ENCODE measurements at regions not wholly inside any gene's neighbourhood (a gene's known extent, or its start where the extent isn't known, plus 50 kb on each side); places are given as distances from the start of the nearest gene placed in this dataset.
"Not testable (repeated sequence)": the region's sequence is repeated elsewhere in the genome, so short reads cannot be mapped to it uniquely, and the experiment has no call there.

DNA sequence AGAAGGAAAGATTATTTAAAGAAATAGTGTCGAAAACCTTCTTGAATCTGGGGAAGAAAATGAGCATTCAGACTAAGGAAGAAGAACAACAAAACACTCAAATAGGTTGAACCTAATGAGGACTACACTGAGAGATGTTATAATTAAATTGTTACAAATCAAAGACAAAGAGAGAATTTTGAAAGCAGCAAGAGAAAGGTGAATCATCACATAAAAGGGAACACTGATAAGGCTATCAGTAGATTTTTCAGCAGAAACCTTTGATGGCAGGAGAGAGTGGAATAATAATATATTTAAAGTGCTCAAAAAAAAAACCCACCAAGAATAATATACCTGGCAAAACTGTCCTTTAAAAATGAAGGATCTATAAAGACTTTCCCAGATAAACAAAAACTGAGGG, 114.9 kb downstream of the AREG start:
- TF ChIP-seq, protein P1, sequence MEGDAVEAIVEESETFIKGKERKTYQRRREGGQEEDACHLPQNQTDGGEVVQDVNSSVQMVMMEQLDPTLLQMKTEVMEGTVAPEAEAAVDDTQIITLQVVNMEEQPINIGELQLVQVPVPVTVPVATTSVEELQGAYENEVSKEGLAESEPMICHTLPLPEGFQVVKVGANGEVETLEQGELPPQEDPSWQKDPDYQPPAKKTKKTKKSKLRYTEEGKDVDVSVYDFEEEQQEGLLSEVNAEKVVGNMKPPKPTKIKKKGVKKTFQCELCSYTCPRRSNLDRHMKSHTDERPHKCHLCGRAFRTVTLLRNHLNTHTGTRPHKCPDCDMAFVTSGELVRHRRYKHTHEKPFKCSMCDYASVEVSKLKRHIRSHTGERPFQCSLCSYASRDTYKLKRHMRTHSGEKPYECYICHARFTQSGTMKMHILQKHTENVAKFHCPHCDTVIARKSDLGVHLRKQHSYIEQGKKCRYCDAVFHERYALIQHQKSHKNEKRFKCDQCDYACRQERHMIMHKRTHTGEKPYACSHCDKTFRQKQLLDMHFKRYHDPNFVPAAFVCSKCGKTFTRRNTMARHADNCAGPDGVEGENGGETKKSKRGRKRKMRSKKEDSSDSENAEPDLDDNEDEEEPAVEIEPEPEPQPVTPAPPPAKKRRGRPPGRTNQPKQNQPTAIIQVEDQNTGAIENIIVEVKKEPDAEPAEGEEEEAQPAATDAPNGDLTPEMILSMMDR (IDR thresholded peaks at IDR 0.05; ENCODE audit: low read depth, low read length): no peak

DNA sequence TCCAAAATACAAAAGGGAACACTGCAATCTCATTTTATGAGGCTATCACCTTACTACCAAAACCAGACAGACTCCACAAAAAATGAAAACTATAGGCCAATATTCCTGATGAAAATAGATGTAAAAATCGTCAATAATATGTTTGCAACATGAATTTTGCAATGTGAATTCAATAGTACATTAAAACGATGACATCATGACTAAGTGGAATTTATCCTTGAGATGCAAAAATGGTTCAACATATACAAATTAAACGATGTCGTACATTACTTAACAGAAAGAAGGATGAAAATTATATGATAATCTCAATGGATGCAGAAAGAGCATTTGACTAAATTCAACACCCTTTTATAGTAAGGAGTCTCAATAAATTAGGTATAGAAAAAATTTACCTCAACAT, 123.0 kb downstream of the AREG start:
- H3K4me3 ChIP-seq (ENCODE audit: low read depth, low read length): no peak overlapping the region
- TF ChIP-seq, protein P1 (IDR thresholded peaks at IDR 0.05; ENCODE audit: low read depth, low read length): no peak

More for the DNA sequence above, 114.9 kb downstream of the AREG start:
- H3K4me3 ChIP-seq (ENCODE audit: low read depth, low read length): no peak overlapping the region

DNA sequence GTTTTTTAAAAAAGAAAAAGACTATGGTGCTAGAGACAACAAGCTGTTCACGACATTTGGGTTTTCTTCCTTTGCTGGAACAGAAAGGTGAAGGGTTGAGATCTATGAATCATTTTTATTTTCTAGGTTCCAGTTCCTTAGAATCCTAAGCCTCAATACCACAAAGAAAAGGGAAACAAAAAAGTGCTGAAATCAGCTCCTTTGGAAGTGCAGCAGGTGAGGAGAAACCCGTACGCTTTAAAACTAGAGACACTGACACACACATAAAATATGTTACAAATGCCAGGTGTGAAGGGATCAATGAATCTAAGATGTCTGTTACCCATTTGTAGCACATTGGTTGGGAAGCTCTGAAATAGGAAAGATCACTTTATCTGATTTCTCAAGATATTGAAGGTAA, 125.2 kb downstream of the AREG start:
- TF ChIP-seq, protein P1 (IDR thresholded peaks at IDR 0.05; ENCODE audit: low read depth, low read length): no peak
- no peak overlapping the region for H3K4me3 ChIP-seq (ENCODE audit: low read depth, low read length)

DNA sequence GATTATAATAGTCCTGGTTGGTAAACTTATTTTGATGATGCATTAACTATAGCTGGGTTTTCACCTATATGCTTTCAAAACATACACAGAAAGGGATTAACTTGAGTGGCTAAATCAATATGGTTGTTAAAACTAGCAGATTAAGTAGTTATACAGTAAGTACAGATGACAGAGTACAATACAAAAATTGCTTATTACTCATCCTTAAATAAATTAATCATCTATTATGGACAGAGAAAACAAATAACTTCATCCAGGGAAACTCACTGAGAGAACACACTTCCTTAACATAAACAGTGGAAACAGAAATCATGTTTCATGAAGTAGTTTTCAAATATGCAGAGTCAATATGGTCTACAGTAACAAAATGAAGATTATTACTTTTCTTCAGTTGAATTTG, 133.4 kb downstream of the AREG start:
- TF ChIP-seq, protein P1 (IDR thresholded peaks at IDR 0.05; ENCODE audit: low read depth, low read length): no peak
- no peak overlapping the region for H3K4me3 ChIP-seq (ENCODE audit: low read depth, low read length)

DNA sequence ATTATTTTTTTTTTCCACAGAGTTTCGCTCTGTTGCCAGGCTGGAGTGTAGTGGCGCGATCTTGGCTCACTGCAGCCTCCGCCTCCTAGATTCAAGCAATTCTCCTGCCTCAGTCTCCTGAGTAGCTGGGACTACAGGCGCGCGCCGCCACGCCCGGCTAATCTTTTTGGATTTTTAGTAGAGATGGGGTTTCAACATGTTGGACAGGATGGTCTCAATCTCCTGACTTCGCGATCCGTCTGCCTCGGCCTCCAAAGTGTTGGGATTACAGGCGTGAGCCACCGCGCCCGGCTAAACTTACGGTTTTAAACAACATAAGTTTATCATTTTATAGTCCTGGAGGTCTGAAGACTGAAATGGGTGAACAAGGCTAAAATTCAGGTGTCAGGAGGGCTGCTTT, 133.9 kb downstream of the AREG start:
- not testable (repeated sequence) for H3K4me3 ChIP-seq (ENCODE audit: low read depth, low read length)

DNA sequence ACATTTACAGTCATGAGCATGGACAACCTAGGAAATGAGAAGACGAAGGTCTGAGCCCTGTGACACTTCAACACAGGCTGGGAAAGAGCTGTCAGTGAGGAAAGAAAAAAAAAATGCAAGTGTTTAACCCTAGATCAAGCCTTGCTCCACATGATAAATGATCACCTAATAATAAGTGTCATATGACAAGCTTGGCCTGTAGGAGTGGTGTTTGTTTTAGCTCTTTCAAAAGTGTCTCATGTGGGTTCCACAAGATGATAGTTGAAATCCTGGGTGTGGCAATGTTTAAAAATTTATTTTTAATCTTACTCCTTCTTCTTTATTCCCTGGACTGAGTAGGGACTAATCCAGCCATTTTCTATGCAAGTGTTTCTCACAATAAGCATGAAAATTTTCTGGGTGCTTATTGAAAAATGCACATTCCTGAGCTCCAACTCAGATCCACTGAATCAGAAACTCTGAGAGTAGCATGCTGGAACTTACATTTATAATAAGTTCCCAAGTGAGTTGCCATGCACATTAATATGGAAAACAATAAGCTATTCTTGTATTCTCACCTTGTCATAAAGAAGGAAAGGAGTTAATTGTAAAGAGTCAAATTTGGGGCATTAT, 138.3 kb downstream of the AREG start:
- H3K4me3 ChIP-seq (ENCODE audit: low read depth, low read length): no peak overlapping the region
- TF ChIP-seq, protein P1 (IDR thresholded peaks at IDR 0.05; ENCODE audit: low read depth, low read length): no peak

DNA sequence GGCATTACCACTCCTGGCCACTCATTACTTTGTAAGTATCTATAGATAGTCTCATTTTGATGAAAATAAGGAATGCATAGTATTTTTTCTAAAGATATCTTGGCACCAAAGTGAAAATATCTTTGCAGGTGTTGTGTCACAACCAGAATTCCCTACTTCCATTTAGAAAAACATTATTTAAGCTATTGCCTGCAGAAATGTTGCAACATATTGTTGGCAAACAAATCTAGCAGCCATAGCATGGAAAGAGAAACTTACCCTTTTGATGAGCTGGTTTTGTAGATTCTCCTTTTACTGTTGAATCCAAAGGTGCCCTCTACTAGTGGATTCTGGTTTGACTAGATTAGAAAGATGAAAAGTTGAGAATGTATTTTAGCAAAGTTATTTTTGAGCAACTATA, 138.8 kb downstream of the AREG start:
- no peak overlapping the region for H3K4me3 ChIP-seq (ENCODE audit: low read depth, low read length)
- TF ChIP-seq, protein P1 (IDR thresholded peaks at IDR 0.05; ENCODE audit: low read depth, low read length): no peak

DNA sequence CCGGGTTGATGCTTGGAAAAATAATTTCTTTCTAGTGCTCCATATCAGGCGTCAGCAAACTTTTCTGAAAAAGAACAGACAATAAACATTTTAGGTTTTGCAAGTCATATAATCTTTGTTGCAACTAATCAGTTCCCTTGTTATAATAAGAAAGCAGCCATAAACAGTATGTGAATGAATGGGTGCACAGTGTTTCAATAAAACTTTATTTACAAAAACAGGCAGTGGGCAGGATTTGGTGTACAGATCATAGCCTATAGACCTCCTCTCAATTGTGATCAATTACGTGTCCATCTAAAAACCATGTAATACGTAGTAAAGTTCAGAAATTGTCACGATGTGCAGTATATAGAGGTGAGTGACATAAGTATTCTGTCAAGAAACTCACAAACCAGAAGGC, 143.4 kb downstream of the AREG start:
- TF ChIP-seq, protein P1 (IDR thresholded peaks at IDR 0.05; ENCODE audit: low read depth, low read length): no peak
- no peak overlapping the region for H3K4me3 ChIP-seq (ENCODE audit: low read depth, low read length)
